ENCODE measurements at regions not wholly inside any gene's neighbourhood (a gene's known extent, or its start where the extent isn't known, plus 50 kb on each side); places are given as distances from the start of the nearest gene placed in this dataset.
"Not testable (repeated sequence)": the region's sequence is repeated elsewhere in the genome, so short reads cannot be mapped to it uniquely, and the experiment has no call there.

- TF ChIP-seq CTCF, POLR2A (IDR thresholded peaks at IDR 0.05): not testable (repeated sequence)
These were observed 73.6 kb upstream of the MED13 start for GRCh38 chr17:62138676-62139121.
